ENCODE measurements at regions not wholly inside any gene's neighbourhood (a gene's known extent, or its start where the extent isn't known, plus 50 kb on each side); places are given as distances from the start of the nearest gene placed in this dataset.

GRCh38 chr9:11011696-11012095 is 398.9 kb upstream of the PTPRD start:
- H3K4me1 ChIP-seq: no peaks in the 10 kb centered on the region
- peaks cover 0 to 12% (median 0%) of the 10 kb centered on the region in 3 donors for H3K9me3 ChIP-seq
- no peaks in the 10 kb centered on the region for H3K36me3 ChIP-seq
- TF ChIP-seq CTCF (IDR thresholded peaks at IDR 0.05): no peak
- no peaks in the 10 kb centered on the region for H3K27me3 ChIP-seq
- DNase-seq: no peak
- no peak overlapping the region for H3K27ac ChIP-seq
- H3K4me3 ChIP-seq: no peak overlapping the region
- intact Hi-C loops (cut with DNase I; ENCODE audit: low total_unique reads): no loop called here

DNA sequence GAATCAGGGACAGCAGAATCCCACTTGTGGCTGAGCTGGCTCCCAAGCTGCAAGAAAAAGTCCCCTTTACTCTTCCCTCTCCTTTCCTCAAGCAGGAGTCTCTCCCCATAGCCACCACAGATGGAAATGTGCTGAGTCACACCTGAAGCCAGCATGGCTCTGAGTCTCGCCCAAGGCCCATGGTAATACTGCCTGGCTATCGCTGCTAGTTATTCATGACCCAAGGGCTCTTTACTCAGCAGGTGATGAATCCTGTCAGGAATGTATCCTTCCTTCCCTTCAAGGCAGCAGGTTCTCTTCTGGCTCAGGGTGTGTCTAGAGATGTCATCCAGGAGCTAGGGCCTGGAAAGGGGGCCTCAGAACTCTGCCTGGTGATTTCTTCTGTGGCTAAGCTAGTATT is 403.3 kb upstream of the PTPRD start:
- Histone ChIP-seq H3K36me3 (no peaks in the 10 kb centered on the region), H3K27ac (no peak overlapping the region), H3K27me3 (no peaks in the 10 kb centered on the region), H3K4me1 (no peaks in the 10 kb centered on the region), H3K4me3 (no peak overlapping the region), H3K9me3 (peaks cover 0 to 12% (median 0%) of the 10 kb centered on the region in 3 donors)
- no peak for DNase-seq
- intact Hi-C loops (cut with DNase I; ENCODE audit: low total_unique reads): no loop called here
- no peak for TF ChIP-seq CTCF (IDR thresholded peaks at IDR 0.05)

DNA sequence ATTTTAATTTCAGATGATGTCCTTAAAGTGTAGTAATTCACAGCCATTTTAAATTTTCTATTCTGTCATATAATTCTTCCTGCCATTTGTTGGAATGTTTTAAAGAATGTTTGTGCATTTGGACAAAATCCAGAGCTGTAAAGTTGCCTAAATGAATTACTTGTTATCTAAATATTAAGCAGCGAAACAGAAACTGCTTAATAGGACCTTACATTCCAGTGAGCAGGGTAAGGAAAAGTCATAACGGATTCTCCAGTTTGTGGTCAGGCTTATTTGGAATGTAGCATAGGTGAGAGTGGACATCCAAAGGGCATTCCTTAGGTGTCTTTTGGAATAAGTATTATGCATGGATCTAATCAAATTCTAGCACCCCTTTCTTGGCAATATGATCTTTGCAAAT is 410.4 kb upstream of the PTPRD start:
- H3K27me3 ChIP-seq: no peaks in the 10 kb centered on the region
- intact Hi-C loops (cut with DNase I; ENCODE audit: low total_unique reads): no loop called here
- no peak for DNase-seq
- no peaks in the 10 kb centered on the region for H3K4me1 ChIP-seq
- no peaks in the 10 kb centered on the region for H3K36me3 ChIP-seq
- H3K4me3 ChIP-seq: no peak overlapping the region
- H3K9me3 ChIP-seq: no peaks in the 10 kb centered on the region
- no peak overlapping the region for H3K27ac ChIP-seq
- TF ChIP-seq CTCF (IDR thresholded peaks at IDR 0.05): no peak

- no peak overlapping the region for H3K27ac ChIP-seq
- H3K36me3 ChIP-seq: no peaks in the 10 kb centered on the region
- no peak for TF ChIP-seq CTCF (IDR thresholded peaks at IDR 0.05)
- intact Hi-C loops (cut with DNase I; ENCODE audit: low total_unique reads): no loop called here
- H3K9me3 ChIP-seq: no peaks in the 10 kb centered on the region
- no peak for DNase-seq
- no peak overlapping the region for H3K4me3 ChIP-seq
- H3K4me1 ChIP-seq: no peaks in the 10 kb centered on the region
- no peaks in the 10 kb centered on the region for H3K27me3 ChIP-seq
Observed at GRCh38 chr9:11025775-11026174, 413.0 kb upstream of the PTPRD start.

DNA sequence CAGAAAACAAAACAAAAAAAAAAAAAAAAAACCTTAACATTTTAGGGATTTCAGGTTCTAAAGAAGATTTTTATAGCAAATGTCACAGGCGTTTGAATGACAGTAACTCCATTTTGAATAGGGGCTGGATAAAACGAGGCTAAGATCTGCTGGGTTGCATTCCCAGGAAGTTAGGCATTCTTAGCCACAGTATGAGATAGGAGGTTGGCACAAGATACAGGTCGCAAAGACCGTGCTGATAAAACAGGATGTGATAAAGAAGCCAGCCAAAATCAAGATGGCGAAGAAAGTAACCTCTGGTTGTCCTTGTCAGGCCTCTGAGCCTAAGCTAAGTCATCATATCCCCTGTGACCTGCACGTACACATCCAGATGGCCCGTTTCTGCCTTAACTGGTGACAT is 425.6 kb upstream of the PTPRD start:
- Histone ChIP-seq H3K4me3 (no peak overlapping the region), H3K27ac (no peak overlapping the region), H3K4me1 (no peaks in the 10 kb centered on the region), H3K27me3 (no peaks in the 10 kb centered on the region), H3K36me3 (no peaks in the 10 kb centered on the region), H3K9me3 (no peaks in the 10 kb centered on the region)
- TF ChIP-seq CTCF (IDR thresholded peaks at IDR 0.05): no peak
- no peak for DNase-seq
- intact Hi-C loops (cut with DNase I; ENCODE audit: low total_unique reads): no loop called here

DNA sequence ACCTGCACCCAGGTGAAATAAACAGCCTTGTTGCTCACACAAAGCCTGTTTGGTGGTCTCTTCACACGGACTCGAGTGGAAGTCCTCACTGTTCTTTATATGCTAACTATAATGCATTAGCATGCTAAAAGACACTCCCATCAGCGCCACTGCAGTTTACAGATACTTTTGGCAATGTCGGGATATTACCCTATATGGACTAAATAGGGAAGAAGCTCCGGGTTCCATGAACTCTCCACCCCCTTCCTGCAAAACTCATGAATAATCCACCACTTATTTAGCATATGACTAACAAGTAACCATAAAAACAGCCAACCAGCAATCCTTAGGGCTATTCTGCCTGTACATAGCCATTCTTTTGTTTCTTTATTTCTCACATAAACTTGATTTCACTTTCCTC is 426.2 kb upstream of the PTPRD start:
- intact Hi-C loops (cut with DNase I; ENCODE audit: low total_unique reads): no loop called here
- Histone ChIP-seq H3K9me3 (no peaks in the 10 kb centered on the region), H3K27me3 (no peaks in the 10 kb centered on the region), H3K27ac (no peak overlapping the region), H3K36me3 (no peaks in the 10 kb centered on the region), H3K4me3 (no peak overlapping the region), H3K4me1 (no peaks in the 10 kb centered on the region)
- no peak for DNase-seq
- TF ChIP-seq CTCF (IDR thresholded peaks at IDR 0.05): no peak

Data from tibial artery (tissue), 4 donors.